SH-SY5Y (cell line): ENCODE measurements at regions not wholly inside any gene's neighbourhood (a gene's known extent, or its start where the extent isn't known, plus 50 kb on each side); places are given as distances from the start of the nearest gene placed in this dataset.

Experiments used
- GATA2 ChIP-seq: IDR thresholded peaks from 2 replicates; pipeline ENCODE4 v1.6.1; 2011; ENCODE audit warnings: mild to moderate bottlenecking, low read depth, low read length
- GATA3 ChIP-seq: IDR thresholded peaks from 2 replicates; pipeline ENCODE4 v1.6.1; 2011; ENCODE audit warnings: low read depth, mild to moderate bottlenecking, low read length, moderate library complexity

- TF ChIP-seq GATA3: no peak
- no peak for TF ChIP-seq GATA2
These were observed 92.3 kb downstream of the HIF1AN start for GRCh38 chr10:100628061-100628460.

GRCh38 chr10:100631192-100631591 lies 95.4 kb downstream of the HIF1AN start:
- TF ChIP-seq GATA3 (no peak), GATA2 (no peak)

- TF ChIP-seq GATA3 (no peak), GATA2 (no peak)
These were observed 96.3 kb downstream of the HIF1AN start for GRCh38 chr10:100632027-100632426.

GRCh38 chr10:100634034-100634433 lies 98.3 kb downstream of the HIF1AN start:
- TF ChIP-seq GATA2 (no peak), GATA3 (no peak)

GRCh38 chr10:100636848-100637553 lies 101.3 kb downstream of the HIF1AN start:
- no peak for TF ChIP-seq GATA2
- no peak for TF ChIP-seq GATA3

- TF ChIP-seq GATA2: no peak
- no peak for TF ChIP-seq GATA3
These were observed 102.0 kb downstream of the HIF1AN start for GRCh38 chr10:100637785-100638184.

GRCh38 chr10:100642295-100642994 lies 102.9 kb upstream of the PAX2 start:
- no peak for TF ChIP-seq GATA2
- no peak for TF ChIP-seq GATA3

- TF ChIP-seq GATA2 (no peak), GATA3 (no peak)
These were observed 100.3 kb upstream of the PAX2 start for GRCh38 chr10:100645091-100645490.

GRCh38 chr10:100645613-100646392 lies 99.6 kb upstream of the PAX2 start:
- no peak for TF ChIP-seq GATA3
- no peak for TF ChIP-seq GATA2

- no peak for TF ChIP-seq GATA2
- TF ChIP-seq GATA3: no peak
These were observed 97.5 kb upstream of the PAX2 start for GRCh38 chr10:100647928-100648327.

GRCh38 chr10:100650693-100651092 lies 94.7 kb upstream of the PAX2 start:
- TF ChIP-seq GATA3 (no peak), GATA2 (no peak)

- TF ChIP-seq GATA2 (no peak), GATA3 (no peak)
These were observed 93.5 kb upstream of the PAX2 start for GRCh38 chr10:100651916-100652315.

GRCh38 chr10:100652406-100653135 lies 92.8 kb upstream of the PAX2 start:
- TF ChIP-seq GATA3: no peak
- no peak for TF ChIP-seq GATA2

GRCh38 chr10:100653238-100653956 lies 92.0 kb upstream of the PAX2 start:
- TF ChIP-seq GATA2: no peak
- TF ChIP-seq GATA3: no peak
